Cardiac fibroblast (primary cell): ENCODE measurements at regions not wholly inside any gene's neighbourhood (a gene's known extent, or its start where the extent isn't known, plus 50 kb on each side); places are given as distances from the start of the nearest gene placed in this dataset.
"Not testable (repeated sequence)": the region's sequence is repeated elsewhere in the genome, so short reads cannot be mapped to it uniquely, and the experiment has no call there.

Experiments
- DNase-seq, 2 donors: peaks; one replicate each; pipeline versions ENCODE4 v3.0.0 to v3.0.0-alpha.2; 2010; ENCODE audit warnings: low read depth in 2 of 2
- H3K4me3 ChIP-seq, 2 donors: replicated peaks in 1 of 2; 1 replicate in 1 of 2; 2 replicates in 1 of 2; pipeline ENCODE4 v1.5.1; 2011; ENCODE audit warnings: low read depth in 2 of 2, low read length in 2 of 2, mild to moderate bottlenecking in 2 of 2, moderate library complexity in 1 of 2
- TF ChIP-seq, protein P1 (sequence below): IDR thresholded peaks from one replicate; pipeline ENCODE4 v1.5.1; 2011; ENCODE audit warnings: low read depth, mild to moderate bottlenecking, low read length, inconsistent platforms

GRCh38 chr4:126533146-126533805, 1099.5 kb upstream of the INTU start:
- no peak overlapping the region for H3K4me3 ChIP-seq
- DNase-seq: peak; percentile 1 to 24
- TF ChIP-seq, protein P1, sequence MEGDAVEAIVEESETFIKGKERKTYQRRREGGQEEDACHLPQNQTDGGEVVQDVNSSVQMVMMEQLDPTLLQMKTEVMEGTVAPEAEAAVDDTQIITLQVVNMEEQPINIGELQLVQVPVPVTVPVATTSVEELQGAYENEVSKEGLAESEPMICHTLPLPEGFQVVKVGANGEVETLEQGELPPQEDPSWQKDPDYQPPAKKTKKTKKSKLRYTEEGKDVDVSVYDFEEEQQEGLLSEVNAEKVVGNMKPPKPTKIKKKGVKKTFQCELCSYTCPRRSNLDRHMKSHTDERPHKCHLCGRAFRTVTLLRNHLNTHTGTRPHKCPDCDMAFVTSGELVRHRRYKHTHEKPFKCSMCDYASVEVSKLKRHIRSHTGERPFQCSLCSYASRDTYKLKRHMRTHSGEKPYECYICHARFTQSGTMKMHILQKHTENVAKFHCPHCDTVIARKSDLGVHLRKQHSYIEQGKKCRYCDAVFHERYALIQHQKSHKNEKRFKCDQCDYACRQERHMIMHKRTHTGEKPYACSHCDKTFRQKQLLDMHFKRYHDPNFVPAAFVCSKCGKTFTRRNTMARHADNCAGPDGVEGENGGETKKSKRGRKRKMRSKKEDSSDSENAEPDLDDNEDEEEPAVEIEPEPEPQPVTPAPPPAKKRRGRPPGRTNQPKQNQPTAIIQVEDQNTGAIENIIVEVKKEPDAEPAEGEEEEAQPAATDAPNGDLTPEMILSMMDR: no peak

DNA sequence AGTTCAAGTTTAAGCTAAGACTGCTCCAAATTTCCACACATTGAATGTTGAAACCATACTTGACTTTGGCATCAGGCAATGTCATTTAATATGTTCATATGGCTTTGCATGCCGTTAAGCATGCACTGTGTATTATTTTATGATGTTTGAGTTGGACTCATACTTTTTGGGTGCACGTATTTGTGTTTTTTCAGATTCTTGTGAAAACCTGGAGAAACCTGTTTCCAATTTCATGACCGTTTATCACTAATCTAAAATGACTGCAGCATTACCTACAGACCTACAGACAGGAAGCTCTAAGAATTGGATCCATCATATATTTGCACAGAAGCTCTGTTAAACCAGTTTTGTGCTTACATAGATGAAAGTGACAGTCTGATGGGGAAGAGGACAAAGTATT, 1093.0 kb upstream of the INTU start:
- DNase-seq: no peak
- H3K4me3 ChIP-seq: no peak overlapping the region
- TF ChIP-seq, protein P1: no peak

DNA sequence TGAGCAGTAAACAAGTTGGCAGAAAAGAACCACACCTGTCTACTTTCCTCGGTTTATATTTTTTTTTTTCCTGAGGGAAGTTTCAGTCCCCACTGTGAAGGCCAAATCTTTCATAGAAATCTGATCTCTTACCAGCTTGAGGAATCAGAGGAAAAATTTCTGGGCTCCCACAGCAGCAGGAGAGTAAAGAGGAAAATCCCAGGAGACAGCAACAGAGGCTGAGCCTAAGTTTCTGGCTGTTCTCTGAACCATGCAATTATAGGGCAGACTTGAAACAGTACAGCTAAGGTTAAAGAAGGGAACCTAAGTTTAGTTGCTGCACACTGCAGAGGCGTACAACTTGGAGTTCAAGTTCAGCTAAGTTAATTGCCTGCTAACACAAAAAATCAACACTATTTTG, 1090.9 kb upstream of the INTU start:
- DNase-seq: no peak
- no peak overlapping the region for H3K4me3 ChIP-seq
- TF ChIP-seq, protein P1: no peak

- H3K4me3 ChIP-seq: no peak overlapping the region
- TF ChIP-seq, protein P1: no peak
- no peak for DNase-seq
These were observed 1088.5 kb upstream of the INTU start for GRCh38 chr4:126544276-126544675.

GRCh38 chr4:126546197-126546596, 1086.6 kb upstream of the INTU start:
- not testable (repeated sequence) for DNase-seq, H3K4me3 ChIP-seq

DNA sequence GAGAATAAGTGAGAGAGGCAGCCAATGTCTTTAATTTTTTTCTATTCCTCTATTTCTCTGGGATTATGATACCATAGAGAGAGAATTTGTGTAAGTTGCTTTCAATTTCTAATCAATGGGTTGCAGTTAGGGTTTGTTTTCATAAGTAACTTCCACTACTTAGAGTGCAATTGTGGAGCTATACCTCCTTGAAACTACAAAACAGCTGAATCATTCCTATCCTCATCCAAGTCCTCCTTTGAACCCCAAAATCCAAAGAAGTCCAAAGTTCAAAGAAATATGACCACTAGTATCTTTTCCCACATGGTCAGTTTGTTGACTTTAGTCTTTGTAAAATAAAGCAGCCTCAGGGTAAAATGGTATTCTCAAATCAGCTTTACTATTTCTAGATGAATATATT, 1085.4 kb upstream of the INTU start:
- TF ChIP-seq, protein P1: no peak
- no peak overlapping the region for H3K4me3 ChIP-seq
- no peak for DNase-seq

GRCh38 chr4:126548890-126549289, 1083.9 kb upstream of the INTU start:
- DNase-seq: no peak
- no peak overlapping the region for H3K4me3 ChIP-seq
- TF ChIP-seq, protein P1: no peak
